DOHH2 (cell line): ENCODE measurements at regions not wholly inside any gene's neighbourhood (a gene's known extent, or its start where the extent isn't known, plus 50 kb on each side); places are given as distances from the start of the nearest gene placed in this dataset.

ENCODE experiments used
- H3F3A ChIP-seq: fragments of 200-600 bp; sonication (generic), shearing (Covaris generic); 2 replicates; pipeline ENCODE4 v1.6.0; 2016; ENCODE audit warnings: antibody characterized with exemption, mild to moderate bottlenecking; ENCODE audit not compliant: control insufficient read depth, insufficient read depth
- H3K27ac ChIP-seq: fragments of 200-600 bp; sonication (generic); 2 replicates; pipeline ENCODE4 v1.5.1; 2014; ENCODE audit warnings: low read depth, mild to moderate bottlenecking, low read length, moderate library complexity
- H3K27me3 ChIP-seq: fragments of 200-600 bp; sonication (generic); 2 replicates; pipeline ENCODE4 v1.6.1; 2014; ENCODE audit warnings: mild to moderate bottlenecking, low read length, mixed read lengths; ENCODE audit not compliant: control insufficient read depth
- H3K36me3 ChIP-seq: fragments of 200-600 bp; sonication (generic); 2 replicates; pipeline ENCODE4 v1.6.1; 2014; ENCODE audit warnings: mild to moderate bottlenecking, low read length, moderate library complexity, mixed read lengths; ENCODE audit not compliant: control insufficient read depth
- H3K4me1 ChIP-seq: fragments of 200-600 bp; sonication (generic); 2 replicates; pipeline ENCODE4 v1.6.1; 2014; ENCODE audit warnings: mild to moderate bottlenecking, low read length, mixed read lengths; ENCODE audit not compliant: control insufficient read depth
- H3K4me2 ChIP-seq: fragments of 200-600 bp; sonication (generic); 2 replicates; pipeline ENCODE4 v1.6.0; 2014; ENCODE audit warnings: mild to moderate bottlenecking, low read length, moderate library complexity
- H3K4me3 ChIP-seq: fragments of 200-600 bp; sonication (generic); 2 replicates; pipeline ENCODE4 v1.5.1; 2014; ENCODE audit warnings: mild to moderate bottlenecking, low read length, mixed read lengths
- H3K79me2 ChIP-seq: fragments of 200-600 bp; sonication (generic); 2 replicates; pipeline ENCODE4 v1.6.1; 2014; ENCODE audit warnings: mild to moderate bottlenecking, low read length, mixed read lengths; ENCODE audit not compliant: control insufficient read depth
- H3K9me2 ChIP-seq: fragments of 200-600 bp; sonication (generic); replicated peaks from 2 replicates; pipeline ENCODE4 v1.6.1; 2014; ENCODE audit warnings: mild to moderate bottlenecking, low read length, mixed read lengths; ENCODE audit not compliant: control insufficient read depth
- H3K9me3 ChIP-seq: fragments of 200-600 bp; sonication (generic); 2 replicates; pipeline ENCODE4 v1.6.1; 2014; ENCODE audit warnings: antibody characterized with exemption, low read length, mixed read lengths; ENCODE audit not compliant: control insufficient read depth, insufficient read depth
- H4K20me1 ChIP-seq: fragments of 200-600 bp; sonication (generic); 2 replicates; pipeline ENCODE4 v1.6.0; 2014; ENCODE audit warnings: low read depth, mild to moderate bottlenecking, antibody characterized with exemption, low read length, moderate library complexity; ENCODE audit not compliant: control insufficient read depth, insufficient read depth
- EZH2phosphoT487 ChIP-seq: fragments of 200-600 bp; sonication (generic); IDR thresholded peaks from 2 replicates; pipeline ENCODE4 v1.6.1; 2017; ENCODE audit warnings: borderline replicate concordance, mild to moderate bottlenecking, antibody characterized with exemption, low read length, moderate library complexity, mixed read lengths
- TF ChIP-seq, protein P1 (sequence below): fragments of 200-600 bp; sonication (generic); IDR thresholded peaks from one replicate; pipeline ENCODE4 v1.5.1; 2014; ENCODE audit warnings: antibody characterized with exemption, mild to moderate bottlenecking, low read depth, low read length; ENCODE audit not compliant: poor library complexity, severe bottlenecking

- H3F3A ChIP-seq, result no peaks in the 10 kb centered on the region
- no peaks in the 10 kb centered on the region for H3K36me3 ChIP-seq
- H3K27ac ChIP-seq, result no peak overlapping the region
- no peaks in the 10 kb centered on the region for H3K79me2 ChIP-seq
- no peak overlapping the region for H3K4me3 ChIP-seq
- no peaks in the 10 kb centered on the region for H4K20me1 ChIP-seq
- no peaks in the 10 kb centered on the region for H3K27me3 ChIP-seq
- no peak overlapping the region for H3K4me2 ChIP-seq
- no peaks in the 10 kb centered on the region for H3K4me1 ChIP-seq
- no peaks in the 10 kb centered on the region for H3K9me2 ChIP-seq
- TF ChIP-seq EZH2phosphoT487, result no peak
- TF ChIP-seq, protein P1, sequence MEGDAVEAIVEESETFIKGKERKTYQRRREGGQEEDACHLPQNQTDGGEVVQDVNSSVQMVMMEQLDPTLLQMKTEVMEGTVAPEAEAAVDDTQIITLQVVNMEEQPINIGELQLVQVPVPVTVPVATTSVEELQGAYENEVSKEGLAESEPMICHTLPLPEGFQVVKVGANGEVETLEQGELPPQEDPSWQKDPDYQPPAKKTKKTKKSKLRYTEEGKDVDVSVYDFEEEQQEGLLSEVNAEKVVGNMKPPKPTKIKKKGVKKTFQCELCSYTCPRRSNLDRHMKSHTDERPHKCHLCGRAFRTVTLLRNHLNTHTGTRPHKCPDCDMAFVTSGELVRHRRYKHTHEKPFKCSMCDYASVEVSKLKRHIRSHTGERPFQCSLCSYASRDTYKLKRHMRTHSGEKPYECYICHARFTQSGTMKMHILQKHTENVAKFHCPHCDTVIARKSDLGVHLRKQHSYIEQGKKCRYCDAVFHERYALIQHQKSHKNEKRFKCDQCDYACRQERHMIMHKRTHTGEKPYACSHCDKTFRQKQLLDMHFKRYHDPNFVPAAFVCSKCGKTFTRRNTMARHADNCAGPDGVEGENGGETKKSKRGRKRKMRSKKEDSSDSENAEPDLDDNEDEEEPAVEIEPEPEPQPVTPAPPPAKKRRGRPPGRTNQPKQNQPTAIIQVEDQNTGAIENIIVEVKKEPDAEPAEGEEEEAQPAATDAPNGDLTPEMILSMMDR, result no peak
- no peaks in the 10 kb centered on the region for H3K9me3 ChIP-seq
Measured at GRCh38 chr11:45537614-45538013, 127.8 kb downstream of the CHST1 start.

- no peak for TF ChIP-seq EZH2phosphoT487
- TF ChIP-seq, protein P1, result no peak
- no peaks in the 10 kb centered on the region for H3K79me2 ChIP-seq
- H3K4me2 ChIP-seq, result no peak overlapping the region
- no peaks in the 10 kb centered on the region for H3K27me3 ChIP-seq
- no peaks in the 10 kb centered on the region for H3F3A ChIP-seq
- H3K36me3 ChIP-seq, result no peaks in the 10 kb centered on the region
- no peaks in the 10 kb centered on the region for H3K9me2 ChIP-seq
- no peak overlapping the region for H3K27ac ChIP-seq
- H3K9me3 ChIP-seq, result no peaks in the 10 kb centered on the region
- H4K20me1 ChIP-seq, result no peaks in the 10 kb centered on the region
- no peak overlapping the region for H3K4me3 ChIP-seq
- H3K4me1 ChIP-seq, result no peaks in the 10 kb centered on the region
Measured at GRCh38 chr11:45535033-45535432, 130.4 kb downstream of the CHST1 start.

- no peaks in the 10 kb centered on the region for H3K27me3 ChIP-seq
- no peaks in the 10 kb centered on the region for H3K9me3 ChIP-seq
- H3K4me3 ChIP-seq, result no peak overlapping the region
- no peaks in the 10 kb centered on the region for H3K36me3 ChIP-seq
- H3F3A ChIP-seq, result no peaks in the 10 kb centered on the region
- no peaks in the 10 kb centered on the region for H3K4me1 ChIP-seq
- no peak overlapping the region for H3K4me2 ChIP-seq
- no peaks in the 10 kb centered on the region for H3K9me2 ChIP-seq
- no peak overlapping the region for H3K27ac ChIP-seq
- no peaks in the 10 kb centered on the region for H3K79me2 ChIP-seq
- H4K20me1 ChIP-seq, result no peaks in the 10 kb centered on the region
- no peak for TF ChIP-seq EZH2phosphoT487
- TF ChIP-seq, protein P1, result no peak
Measured at GRCh38 chr11:45534132-45534531, 131.3 kb downstream of the CHST1 start.

GRCh38 chr11:45532546-45532945, 132.9 kb downstream of the CHST1 start:
- Histone ChIP-seq H3F3A (no peaks in the 10 kb centered on the region), H3K4me3 (no peak overlapping the region), H3K36me3 (no peaks in the 10 kb centered on the region), H3K27ac (no peak overlapping the region), H3K79me2 (no peaks in the 10 kb centered on the region), H3K27me3 (no peaks in the 10 kb centered on the region), H3K9me2 (no peaks in the 10 kb centered on the region), H3K4me2 (no peak overlapping the region), H3K4me1 (no peaks in the 10 kb centered on the region), H4K20me1 (no peaks in the 10 kb centered on the region), H3K9me3 (no peaks in the 10 kb centered on the region)
- TF ChIP-seq, protein P1, result no peak
- TF ChIP-seq EZH2phosphoT487, result no peak
